ENCODE measurements at regions not wholly inside any gene's neighbourhood (a gene's known extent, or its start where the extent isn't known, plus 50 kb on each side); places are given as distances from the start of the nearest gene placed in this dataset.

DNA sequence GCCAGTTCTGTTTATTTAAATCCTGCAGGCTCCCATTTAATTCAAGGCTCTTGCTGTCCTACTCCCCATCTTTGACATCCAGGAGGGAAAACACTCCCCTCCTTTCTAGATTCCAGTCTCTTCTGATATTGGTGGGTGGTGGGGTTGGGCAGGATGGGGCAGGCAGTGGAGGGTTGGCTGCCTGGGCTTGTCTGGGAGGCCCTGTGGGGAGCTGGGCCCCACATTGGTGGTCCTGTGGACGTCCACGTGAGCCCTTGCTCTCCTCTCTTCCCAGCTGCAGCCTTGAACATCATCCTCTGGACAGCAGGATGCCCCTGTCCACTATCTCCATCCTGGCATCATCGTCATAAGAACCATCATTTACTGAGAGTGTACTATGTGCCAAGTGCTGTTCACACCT, 108.9 kb upstream of the PCBD1 start (continued):
- TF ChIP-seq, protein P1, sequence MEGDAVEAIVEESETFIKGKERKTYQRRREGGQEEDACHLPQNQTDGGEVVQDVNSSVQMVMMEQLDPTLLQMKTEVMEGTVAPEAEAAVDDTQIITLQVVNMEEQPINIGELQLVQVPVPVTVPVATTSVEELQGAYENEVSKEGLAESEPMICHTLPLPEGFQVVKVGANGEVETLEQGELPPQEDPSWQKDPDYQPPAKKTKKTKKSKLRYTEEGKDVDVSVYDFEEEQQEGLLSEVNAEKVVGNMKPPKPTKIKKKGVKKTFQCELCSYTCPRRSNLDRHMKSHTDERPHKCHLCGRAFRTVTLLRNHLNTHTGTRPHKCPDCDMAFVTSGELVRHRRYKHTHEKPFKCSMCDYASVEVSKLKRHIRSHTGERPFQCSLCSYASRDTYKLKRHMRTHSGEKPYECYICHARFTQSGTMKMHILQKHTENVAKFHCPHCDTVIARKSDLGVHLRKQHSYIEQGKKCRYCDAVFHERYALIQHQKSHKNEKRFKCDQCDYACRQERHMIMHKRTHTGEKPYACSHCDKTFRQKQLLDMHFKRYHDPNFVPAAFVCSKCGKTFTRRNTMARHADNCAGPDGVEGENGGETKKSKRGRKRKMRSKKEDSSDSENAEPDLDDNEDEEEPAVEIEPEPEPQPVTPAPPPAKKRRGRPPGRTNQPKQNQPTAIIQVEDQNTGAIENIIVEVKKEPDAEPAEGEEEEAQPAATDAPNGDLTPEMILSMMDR (tag by site-specific recombination; IDR thresholded peaks at IDR 0.05) = no peak
- no peak for TF ChIP-seq ZNF544 (tag by site-specific recombination; IDR thresholded peaks at IDR 0.05)
- no peak for TF ChIP-seq ZNF600 (tag by site-specific recombination; IDR thresholded peaks at IDR 0.05)

DNA sequence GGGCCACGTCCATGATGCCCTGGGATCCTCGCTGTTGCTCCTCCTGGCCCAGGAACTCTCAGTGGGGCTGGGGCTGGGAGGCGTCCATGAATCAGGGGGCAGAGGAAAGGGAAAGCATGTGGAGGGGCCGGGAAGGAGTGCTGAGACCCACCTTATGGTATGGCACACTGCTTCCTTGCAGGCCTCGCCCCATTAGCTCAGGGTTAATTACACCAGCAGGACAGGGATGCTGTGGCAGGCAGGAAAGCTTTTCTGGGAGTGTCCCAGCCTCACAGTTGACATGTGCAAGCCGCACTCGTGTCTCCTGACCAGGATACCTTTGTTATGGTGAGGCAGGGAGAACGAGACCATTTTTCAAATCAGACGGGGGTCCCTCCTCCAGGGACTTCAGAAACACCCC, 109.7 kb upstream of the PCBD1 start:
- POLR2A ChIA-PET = no interaction called here

DNA sequence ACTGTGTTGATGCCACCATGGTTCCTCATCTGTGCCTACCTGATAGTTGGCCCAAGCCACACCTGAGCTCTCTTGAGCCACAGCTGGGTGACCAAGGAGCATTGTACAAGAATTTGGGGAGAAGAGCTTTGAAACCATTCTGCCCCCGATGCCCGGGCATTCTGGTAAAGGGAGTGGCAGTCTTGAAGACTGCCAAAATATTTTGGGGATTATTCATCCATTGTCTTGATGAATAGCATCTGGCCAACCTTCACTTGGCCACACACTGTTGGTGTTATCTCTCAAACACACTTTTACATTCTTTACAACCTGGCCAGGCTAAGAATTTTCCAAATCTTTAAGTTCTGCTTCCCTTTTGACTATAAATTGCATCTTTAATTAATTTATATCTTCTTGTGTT, 113.1 kb upstream of the PCBD1 start:
- H3K4me1 ChIP-seq (ENCODE audit: control insufficient read depth, insufficient read depth, low read length) = no peaks in the 10 kb centered on the region
- H3K4me3 ChIP-seq (ENCODE audit: low read depth, low read length) = no peak overlapping the region
- CTCF ChIA-PET = interaction anchor here (1.3 kb wide), 1 partner anchor 59 kb away, joined by 3 read pairs; no protein-coding TSS in a partner anchor
- no peak overlapping the region for H3K27ac ChIP-seq (ENCODE audit: extremely low read depth, low read depth, low read length)
- POLR2A ChIA-PET = no interaction called here
- no peak for TF ChIP-seq MEIS1 (CRISPR knock-in tag; IDR thresholded peaks at IDR 0.05; ENCODE audit: borderline replicate concordance)
- no peak for TF ChIP-seq SETDB1 (IDR thresholded peaks at IDR 0.05; ENCODE audit: insufficient read length, low read length)
- TF ChIP-seq, protein P2, sequence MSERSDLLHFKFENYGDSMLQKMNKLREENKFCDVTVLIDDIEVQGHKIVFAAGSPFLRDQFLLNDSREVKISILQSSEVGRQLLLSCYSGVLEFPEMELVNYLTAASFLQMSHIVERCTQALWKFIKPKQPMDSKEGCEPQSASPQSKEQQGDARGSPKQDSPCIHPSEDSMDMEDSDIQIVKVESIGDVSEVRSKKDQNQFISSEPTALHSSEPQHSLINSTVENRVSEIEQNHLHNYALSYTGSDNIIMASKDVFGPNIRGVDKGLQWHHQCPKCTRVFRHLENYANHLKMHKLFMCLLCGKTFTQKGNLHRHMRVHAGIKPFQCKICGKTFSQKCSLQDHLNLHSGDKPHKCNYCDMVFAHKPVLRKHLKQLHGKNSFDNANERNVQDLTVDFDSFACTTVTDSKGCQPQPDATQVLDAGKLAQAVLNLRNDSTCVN (tag by site-specific recombination; optimal IDR thresholded peaks at IDR 0.05) = no peak
- H3K9me3 ChIP-seq (ENCODE audit: control insufficient read depth, insufficient read depth, low read depth, low read length) = no peaks in the 10 kb centered on the region
- no peaks in the 10 kb centered on the region for H3K36me3 ChIP-seq (ENCODE audit: control insufficient read depth in 2 of 2, insufficient read depth in 1 of 2, low read length in 2 of 2)

More for the DNA sequence above, 109.7 kb upstream of the PCBD1 start:
- no peak for TF ChIP-seq ZNF140 (tag by site-specific recombination; IDR thresholded peaks at IDR 0.05)
- TF ChIP-seq KLF8 (tag by site-specific recombination; IDR thresholded peaks at IDR 0.05) = no peak
- no peak for TF ChIP-seq ZNF514 (tag by site-specific recombination; IDR thresholded peaks at IDR 0.05)
- no peak for TF ChIP-seq ZNF768 (tag by site-specific recombination; IDR thresholded peaks at IDR 0.05)
- TF ChIP-seq KLF10 (tag by site-specific recombination; IDR thresholded peaks at IDR 0.05) = no peak
- no peak for TF ChIP-seq ZNF174 (tag by site-specific recombination; IDR thresholded peaks at IDR 0.05)
- no peak for TF ChIP-seq ZNF133 (tag by site-specific recombination; IDR thresholded peaks at IDR 0.05)
- TF ChIP-seq ZNF366 (tag by site-specific recombination; conservative IDR thresholded peaks at IDR 0.05) = no peak
- no peak for TF ChIP-seq ZFP69B (tag by site-specific recombination; IDR thresholded peaks at IDR 0.05)
- TF ChIP-seq TRIM28 (IDR thresholded peaks at IDR 0.05; ENCODE audit: borderline replicate concordance, low read length) = no peak
- no peak for TF ChIP-seq GLIS1 (tag by site-specific recombination; IDR thresholded peaks at IDR 0.05)
- TF ChIP-seq, protein P1 (tag by site-specific recombination; IDR thresholded peaks at IDR 0.05) = no peak
- no peak for TF ChIP-seq HOXD13 (CRISPR knock-in tag; IDR thresholded peaks at IDR 0.05; ENCODE audit: borderline replicate concordance)
- no peak for TF ChIP-seq ZNF843 (tag by site-specific recombination; IDR thresholded peaks at IDR 0.05)
- TF ChIP-seq, protein P3, sequence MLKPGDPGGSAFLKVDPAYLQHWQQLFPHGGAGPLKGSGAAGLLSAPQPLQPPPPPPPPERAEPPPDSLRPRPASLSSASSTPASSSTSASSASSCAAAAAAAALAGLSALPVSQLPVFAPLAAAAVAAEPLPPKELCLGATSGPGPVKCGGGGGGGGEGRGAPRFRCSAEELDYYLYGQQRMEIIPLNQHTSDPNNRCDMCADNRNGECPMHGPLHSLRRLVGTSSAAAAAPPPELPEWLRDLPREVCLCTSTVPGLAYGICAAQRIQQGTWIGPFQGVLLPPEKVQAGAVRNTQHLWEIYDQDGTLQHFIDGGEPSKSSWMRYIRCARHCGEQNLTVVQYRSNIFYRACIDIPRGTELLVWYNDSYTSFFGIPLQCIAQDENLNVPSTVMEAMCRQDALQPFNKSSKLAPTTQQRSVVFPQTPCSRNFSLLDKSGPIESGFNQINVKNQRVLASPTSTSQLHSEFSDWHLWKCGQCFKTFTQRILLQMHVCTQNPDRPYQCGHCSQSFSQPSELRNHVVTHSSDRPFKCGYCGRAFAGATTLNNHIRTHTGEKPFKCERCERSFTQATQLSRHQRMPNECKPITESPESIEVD (tag by site-specific recombination; IDR thresholded peaks at IDR 0.05) = no peak
- TF ChIP-seq, protein P4, sequence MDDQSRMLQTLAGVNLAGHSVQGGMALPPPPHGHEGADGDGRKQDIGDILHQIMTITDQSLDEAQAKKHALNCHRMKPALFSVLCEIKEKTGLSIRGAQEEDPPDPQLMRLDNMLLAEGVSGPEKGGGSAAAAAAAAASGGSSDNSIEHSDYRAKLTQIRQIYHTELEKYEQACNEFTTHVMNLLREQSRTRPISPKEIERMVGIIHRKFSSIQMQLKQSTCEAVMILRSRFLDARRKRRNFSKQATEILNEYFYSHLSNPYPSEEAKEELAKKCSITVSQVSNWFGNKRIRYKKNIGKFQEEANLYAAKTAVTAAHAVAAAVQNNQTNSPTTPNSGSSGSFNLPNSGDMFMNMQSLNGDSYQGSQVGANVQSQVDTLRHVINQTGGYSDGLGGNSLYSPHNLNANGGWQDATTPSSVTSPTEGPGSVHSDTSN (CRISPR knock-in tag; IDR thresholded peaks at IDR 0.05) = no peak
- Histone ChIP-seq H3K9me3 (ENCODE audit: control insufficient read depth, insufficient read depth, low read depth, low read length) (no peaks in the 10 kb centered on the region), H3K27ac (ENCODE audit: extremely low read depth, low read depth, low read length) (no peak overlapping the region), H3K4me1 (ENCODE audit: control insufficient read depth, insufficient read depth, low read length) (no peaks in the 10 kb centered on the region), H3K36me3 (ENCODE audit: control insufficient read depth in 2 of 2, insufficient read depth in 1 of 2, low read length in 2 of 2) (no peaks in the 10 kb centered on the region), H3K4me3 (ENCODE audit: low read depth, low read length) (no peak overlapping the region)
- CTCF ChIA-PET = no interaction called here

Measured in HEK293 (cell line).